Chondrocyte (in vitro differentiated cells): ENCODE measurements at regions not wholly inside any gene's neighbourhood (a gene's known extent, or its start where the extent isn't known, plus 50 kb on each side); places are given as distances from the start of the nearest gene placed in this dataset.

Experiments
- DNase-seq: peaks from one replicate; pipeline ENCODE4 v3.0.0; 2021; ENCODE audit warnings: mixed read lengths, low spot score
- H3K27ac Mint-ChIP-seq: one replicate; pipeline ENCODE4 v1.8.0; 2021; ENCODE audit warnings: mild to moderate bottlenecking, moderate library complexity, mixed read lengths; ENCODE audit not compliant: unreplicated experiment
- H3K27me3 Mint-ChIP-seq: 2 replicates; pipeline ENCODE4 v1.8.0; 2021; ENCODE audit warnings: low read depth, mixed read lengths
- H3K36me3 Mint-ChIP-seq: 2 replicates; pipeline ENCODE4 v1.8.0; 2021; ENCODE audit warnings: low read depth, mixed read lengths
- H3K4me1 Mint-ChIP-seq: 2 replicates; pipeline ENCODE4 v1.8.0; 2021; ENCODE audit warnings: low read depth, mild to moderate bottlenecking, mixed read lengths
- H3K4me3 Mint-ChIP-seq: one replicate; pipeline ENCODE4 v1.8.0; 2021; ENCODE audit warnings: mild to moderate bottlenecking, moderate library complexity, mixed read lengths; ENCODE audit not compliant: unreplicated experiment
- H3K9me3 Mint-ChIP-seq: 2 replicates; pipeline ENCODE4 v1.8.0; 2021; ENCODE audit warnings: low read depth, mixed read lengths
- CTCF ChIP-seq: fragments of 200-600 bp; sonication (generic); IDR thresholded peaks from 2 replicates; pipeline ENCODE4 v1.5.0; 2021; ENCODE audit warnings: antibody characterized with exemption, mild to moderate bottlenecking, moderate library complexity

- peaks cover 6% of the 10 kb centered on the region for H3K4me1 Mint-ChIP-seq
- DNase-seq: no peak
Observed at GRCh38 chr5:13472842-13473241, 471.6 kb downstream of the DNAH5 start.

GRCh38 chr5:13470975-13471374 is 473.5 kb downstream of the DNAH5 start:
- Mint-ChIP-seq H3K4me1 (no peaks in the 10 kb centered on the region), H3K27ac (no peak overlapping the region), H3K4me3 (no peak overlapping the region), H3K36me3 (no peaks in the 10 kb centered on the region), H3K27me3 (peaks cover 7% of the 10 kb centered on the region), H3K9me3 (no peaks in the 10 kb centered on the region)
- no peak for DNase-seq
- no peak for TF ChIP-seq CTCF

More at GRCh38 chr5:13472842-13473241, 471.6 kb downstream of the DNAH5 start:
- Mint-ChIP-seq H3K27me3 (peaks cover 9% of the 10 kb centered on the region), H3K4me3 (no peak overlapping the region), H3K9me3 (no peaks in the 10 kb centered on the region), H3K36me3 (no peaks in the 10 kb centered on the region), H3K27ac (no peak overlapping the region)
- TF ChIP-seq CTCF: no peak

GRCh38 chr5:13470263-13470662 is 474.2 kb downstream of the DNAH5 start:
- TF ChIP-seq CTCF: no peak
- H3K27ac Mint-ChIP-seq: no peak overlapping the region
- no peaks in the 10 kb centered on the region for H3K9me3 Mint-ChIP-seq
- peaks cover 7% of the 10 kb centered on the region for H3K27me3 Mint-ChIP-seq
- H3K4me1 Mint-ChIP-seq: no peaks in the 10 kb centered on the region
- no peak overlapping the region for H3K4me3 Mint-ChIP-seq
- H3K36me3 Mint-ChIP-seq: no peaks in the 10 kb centered on the region
- DNase-seq: no peak

- Mint-ChIP-seq H3K9me3 (no peaks in the 10 kb centered on the region), H3K4me3 (no peak overlapping the region), H3K36me3 (no peaks in the 10 kb centered on the region), H3K4me1 (no peaks in the 10 kb centered on the region), H3K27ac (no peak overlapping the region), H3K27me3 (peaks cover 2% of the 10 kb centered on the region)
- TF ChIP-seq CTCF: no peak
- DNase-seq: no peak
Observed at GRCh38 chr5:13464532-13465193, 479.8 kb downstream of the DNAH5 start.

- H3K27me3 Mint-ChIP-seq: no peaks in the 10 kb centered on the region
- no peaks in the 10 kb centered on the region for H3K36me3 Mint-ChIP-seq
Observed at GRCh38 chr5:13460587-13460986, 483.9 kb downstream of the DNAH5 start.

More at GRCh38 chr5:13460587-13460986, 483.9 kb downstream of the DNAH5 start:
- no peak for TF ChIP-seq CTCF
- DNase-seq: no peak
- Mint-ChIP-seq H3K27ac (no peak overlapping the region), H3K4me3 (no peak overlapping the region), H3K9me3 (no peaks in the 10 kb centered on the region), H3K4me1 (no peaks in the 10 kb centered on the region)
